GM19324 (cell line): ENCODE measurements at regions not wholly inside any gene's neighbourhood (a gene's known extent, or its start where the extent isn't known, plus 50 kb on each side); places are given as distances from the start of the nearest gene placed in this dataset.
"Not testable (repeated sequence)": the region's sequence is repeated elsewhere in the genome, so short reads cannot be mapped to it uniquely, and the experiment has no call there.

Experiments used
- ATAC-seq: cut with Tn5 transposase; IDR thresholded peaks from one replicate; pipeline ENCODE4 v1.9.1; 2021; ENCODE audit warnings: mild to moderate bottlenecking, moderate library complexity; ENCODE audit not compliant: unreplicated experiment, low FRiP score

DNA sequence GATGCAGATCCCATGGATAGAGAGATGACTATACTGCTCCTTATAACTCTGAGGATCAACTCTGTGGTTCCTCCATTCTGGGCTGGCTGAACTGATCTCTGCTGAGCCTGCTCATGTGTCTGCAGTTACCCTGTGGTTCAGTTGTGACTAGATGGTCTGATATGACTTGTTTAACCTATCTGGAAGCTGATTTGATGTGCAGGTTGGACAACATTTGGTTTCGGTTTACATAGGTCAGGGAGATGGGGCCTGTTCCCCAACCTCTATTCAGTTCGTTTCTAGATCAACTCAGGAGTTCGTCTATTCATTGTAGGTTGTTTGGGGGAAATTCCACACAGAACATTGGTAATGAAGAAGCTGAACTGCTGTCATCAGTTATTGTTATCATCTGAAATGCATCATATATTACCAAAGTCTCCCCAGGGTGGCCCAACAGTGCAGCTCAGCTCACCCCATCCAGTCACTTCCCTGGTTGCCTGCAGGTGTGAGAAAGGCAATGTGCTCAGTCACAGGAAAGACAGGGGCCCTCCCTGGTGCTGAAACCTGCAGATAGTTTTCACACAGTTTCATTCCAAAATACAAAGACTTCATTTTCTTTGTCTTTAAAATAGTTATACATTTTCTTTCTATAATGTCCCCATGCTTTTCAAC, 415.0 kb downstream of the RPIA start:
- ATAC-seq: not testable (repeated sequence)

GRCh38 chr2:89112434-89112833, 421.0 kb downstream of the RPIA start:
- not testable (repeated sequence) for ATAC-seq

DNA sequence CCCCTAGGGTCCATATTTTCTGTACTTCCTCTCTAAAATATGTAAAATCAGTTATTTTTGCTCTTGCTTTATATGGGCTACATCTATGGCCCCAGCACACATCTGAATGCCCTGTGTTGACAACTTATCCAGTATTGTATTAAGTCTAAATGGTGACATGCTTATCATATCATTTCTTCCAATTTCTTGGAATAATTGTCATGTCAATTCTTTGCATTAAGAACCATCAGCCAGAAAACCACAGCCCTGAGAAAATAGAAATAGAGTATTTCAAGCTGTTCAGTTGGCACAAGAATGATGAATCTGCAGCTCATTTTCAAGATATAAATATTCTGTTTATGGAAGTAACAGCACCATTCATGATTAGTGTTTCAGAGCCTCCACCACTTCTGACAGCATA, 421.8 kb downstream of the RPIA start:
- ATAC-seq: not testable (repeated sequence)

- not testable (repeated sequence) for ATAC-seq
These were observed 438.0 kb downstream of the RPIA start for GRCh38 chr2:89129440-89129839.

DNA sequence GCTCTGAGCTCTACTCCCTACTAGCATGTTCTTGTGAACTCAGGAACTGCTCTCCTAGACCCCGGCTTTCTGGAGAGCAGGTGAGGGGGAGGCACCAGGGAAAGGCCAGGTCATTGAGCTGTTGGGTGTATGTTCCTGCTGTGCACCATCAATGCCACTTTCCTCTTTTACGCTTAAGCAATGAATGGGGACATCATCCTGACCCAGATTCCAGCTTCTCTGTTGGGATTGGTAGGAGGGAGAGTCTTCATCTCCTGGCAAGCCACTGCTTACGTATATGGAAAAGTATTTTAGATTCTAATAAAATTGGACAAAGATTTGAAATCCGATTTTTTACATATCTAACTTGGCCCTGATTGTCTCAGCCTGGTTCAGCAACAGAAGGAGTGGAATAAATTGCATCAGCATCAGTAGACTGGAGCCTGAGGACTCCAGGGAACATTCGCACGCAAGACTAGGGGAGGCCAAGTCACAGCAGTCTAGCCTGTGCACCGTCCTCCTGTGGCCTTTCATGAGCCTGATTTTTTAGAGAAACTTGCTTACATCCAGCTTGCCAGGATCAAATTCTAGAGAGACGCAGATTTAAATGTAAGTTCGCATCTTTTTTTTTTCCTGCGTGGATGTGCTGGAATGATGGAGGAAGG, 439.3 kb downstream of the RPIA start:
- not testable (repeated sequence) for ATAC-seq

DNA sequence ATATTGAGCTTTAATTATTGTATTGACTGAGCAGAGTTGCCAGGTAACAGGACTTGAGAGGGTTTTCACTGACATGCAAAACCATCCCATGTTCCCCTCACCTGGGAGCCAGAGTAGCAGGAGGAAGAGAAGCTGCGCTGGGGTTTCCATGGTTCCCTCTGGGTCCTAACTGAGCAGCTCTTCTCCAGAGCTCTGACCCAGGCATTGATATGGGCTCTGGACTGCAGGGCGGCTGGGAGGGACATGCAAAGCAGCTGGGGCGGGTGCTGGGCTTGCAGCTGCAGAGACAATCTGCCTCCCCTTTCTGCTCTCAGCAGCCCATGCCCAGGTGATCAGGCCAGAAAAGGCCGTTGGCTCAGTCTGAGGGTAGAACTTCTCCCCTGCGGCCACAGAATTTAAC, 451.5 kb downstream of the RPIA start:
- ATAC-seq: not testable (repeated sequence)

- not testable (repeated sequence) for ATAC-seq
These were observed 453.9 kb downstream of the RPIA start for GRCh38 chr2:89145342-89145741.

GRCh38 chr2:89148256-89148655, 456.8 kb downstream of the RPIA start:
- not testable (repeated sequence) for ATAC-seq

- ATAC-seq: not testable (repeated sequence)
These were observed 460.2 kb downstream of the RPIA start for GRCh38 chr2:89151699-89152098.

GRCh38 chr2:89152501-89152900, 461.0 kb downstream of the RPIA start:
- not testable (repeated sequence) for ATAC-seq

DNA sequence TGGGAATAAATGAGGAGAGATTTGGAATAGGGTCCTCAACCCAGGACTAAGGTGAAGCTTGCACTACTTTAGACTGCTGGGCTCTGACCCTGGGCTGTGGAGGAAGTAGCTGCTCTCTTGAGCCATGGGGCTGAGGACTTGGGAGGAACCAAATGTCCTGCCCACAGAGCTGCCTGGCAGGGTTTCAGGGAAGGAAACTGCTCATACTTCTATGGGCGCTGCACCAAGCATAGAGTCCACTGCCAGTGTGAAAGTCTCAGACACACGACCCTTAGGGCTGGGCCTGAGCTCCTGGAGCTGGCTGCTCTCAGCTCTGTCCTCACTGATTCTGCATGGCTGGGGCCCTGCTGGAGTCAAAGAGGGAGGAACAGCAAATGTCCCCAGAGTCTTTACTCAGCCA, 461.7 kb downstream of the RPIA start:
- ATAC-seq: not testable (repeated sequence)

DNA sequence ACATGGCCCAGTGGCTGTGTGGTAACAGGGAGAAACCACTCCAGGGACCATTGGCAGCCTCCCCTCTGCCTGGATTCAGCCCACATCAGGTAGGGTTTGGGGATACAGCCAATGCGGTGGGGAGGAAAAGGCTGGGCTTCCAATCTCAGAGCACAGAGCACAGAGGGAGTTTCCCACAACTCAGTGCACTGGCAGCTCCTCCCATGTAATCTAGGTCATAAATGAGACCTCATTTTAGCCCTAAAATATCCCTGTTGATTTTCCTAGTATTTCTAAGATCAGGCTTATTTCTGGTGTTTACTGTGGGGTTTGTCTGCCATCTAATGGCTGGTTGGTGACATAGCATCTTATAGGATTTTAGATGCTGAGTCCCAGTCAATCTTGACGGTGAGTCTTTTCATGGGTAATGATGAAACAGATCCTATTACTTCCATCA, 462.8 kb downstream of the RPIA start:
- ATAC-seq: not testable (repeated sequence)

- peak; percentile 78 for ATAC-seq
These were observed 468.8 kb downstream of the RPIA start for GRCh38 chr2:89160306-89160705.

- ATAC-seq: not testable (repeated sequence)
These were observed 470.2 kb downstream of the RPIA start for GRCh38 chr2:89161626-89162025.

DNA sequence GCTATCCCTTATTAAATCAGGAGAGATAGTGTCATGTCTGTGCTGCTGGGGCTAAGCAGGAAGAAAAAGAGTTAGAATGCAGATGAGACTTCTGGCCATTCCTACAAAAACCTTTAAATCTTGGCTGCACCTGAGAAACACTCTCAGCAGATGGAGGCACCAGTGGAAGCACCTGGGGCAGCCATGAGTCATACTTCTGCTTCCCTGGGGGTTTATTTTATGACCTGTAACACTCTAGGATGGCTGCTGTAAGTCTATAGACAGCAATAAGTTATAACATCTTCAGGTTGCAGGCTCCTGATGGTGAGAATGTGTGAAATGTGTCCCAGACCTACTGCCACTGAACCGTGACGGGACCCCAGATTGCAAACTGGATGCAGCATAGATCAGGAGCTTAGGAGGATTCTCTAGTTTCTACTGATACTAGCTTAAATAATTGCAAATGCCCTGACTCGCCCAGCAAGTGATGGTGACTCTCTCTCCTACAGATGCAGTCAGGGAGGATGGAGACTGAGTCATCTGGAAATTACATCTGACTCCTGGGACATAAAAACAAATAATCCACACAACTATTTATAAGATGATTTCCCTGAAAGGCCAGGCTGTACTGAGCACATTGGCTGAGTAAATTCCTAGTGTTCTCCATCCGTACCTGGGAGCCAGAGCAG, 479.2 kb downstream of the RPIA start:
- not testable (repeated sequence) for ATAC-seq

- ATAC-seq: not testable (repeated sequence)
These were observed 479.7 kb downstream of the RPIA start for GRCh38 chr2:89171174-89171519.

- ATAC-seq: not testable (repeated sequence)
These were observed 485.5 kb downstream of the RPIA start for GRCh38 chr2:89177004-89177403.

GRCh38 chr2:89182221-89182620, 490.7 kb downstream of the RPIA start:
- not testable (repeated sequence) for ATAC-seq

- not testable (repeated sequence) for ATAC-seq
These were observed 493.3 kb downstream of the RPIA start for GRCh38 chr2:89184746-89185145.

- ATAC-seq: not testable (repeated sequence)
These were observed 504.3 kb downstream of the RPIA start for GRCh38 chr2:89195636-89196251.

GRCh38 chr2:89196719-89197118, 505.2 kb downstream of the RPIA start:
- not testable (repeated sequence) for ATAC-seq
